ENCODE measurements at regions not wholly inside any gene's neighbourhood (a gene's known extent, or its start where the extent isn't known, plus 50 kb on each side); places are given as distances from the start of the nearest gene placed in this dataset.
"Not testable (repeated sequence)": the region's sequence is repeated elsewhere in the genome, so short reads cannot be mapped to it uniquely, and the experiment has no call there.

GRCh38 chr14:105999361-106000028, 473.1 kb downstream of the TMEM121 start:
- peak; percentile 44 to 85 (median 83) for DNase-seq (ENCODE audit: low read depth in 3 of 3)

GRCh38 chr14:106000029-106000511, 473.7 kb downstream of the TMEM121 start:
- DNase-seq (ENCODE audit: low read depth in 3 of 3): peak in 1 of 3 experiments; percentile 69

GRCh38 chr14:106001277-106001676, 474.9 kb downstream of the TMEM121 start:
- not testable (repeated sequence) for DNase-seq (ENCODE audit: low read depth in 3 of 3)

GRCh38 chr14:106003351-106003750, 477.0 kb downstream of the TMEM121 start:
- no peak for DNase-seq (ENCODE audit: low read depth in 3 of 3)

GRCh38 chr14:106004937-106005795, 478.8 kb downstream of the TMEM121 start:
- DNase-seq (ENCODE audit: low read depth in 3 of 3): peak in 2 of 3 experiments; percentile 56 to 68

GRCh38 chr14:106006043-106006442, 479.7 kb downstream of the TMEM121 start:
- DNase-seq (ENCODE audit: low read depth in 3 of 3): peak in 2 of 3 experiments; percentile 52 to 68

- DNase-seq (ENCODE audit: low read depth in 3 of 3): not testable (repeated sequence)
Observed at GRCh38 chr14:106006716-106007115, 480.3 kb downstream of the TMEM121 start.

GRCh38 chr14:106010783-106011182, 484.4 kb downstream of the TMEM121 start:
- no peak for DNase-seq (ENCODE audit: low read depth in 3 of 3)

GRCh38 chr14:106011631-106012360, 485.4 kb downstream of the TMEM121 start:
- DNase-seq (ENCODE audit: low read depth in 3 of 3): peak; percentile 47 to 81 (median 65)

GRCh38 chr14:106012361-106012725, 486.0 kb downstream of the TMEM121 start:
- not testable (repeated sequence) for DNase-seq (ENCODE audit: low read depth in 3 of 3)

- peak in 1 of 3 experiments; percentile 16 for DNase-seq (ENCODE audit: low read depth in 3 of 3)
Observed at GRCh38 chr14:106013879-106014376, 487.5 kb downstream of the TMEM121 start.

GRCh38 chr14:106017952-106018351, 491.6 kb downstream of the TMEM121 start:
- not testable (repeated sequence) for DNase-seq (ENCODE audit: low read depth in 3 of 3)

- no peak for DNase-seq (ENCODE audit: low read depth in 3 of 3)
Observed at GRCh38 chr14:106021832-106022231, 495.4 kb downstream of the TMEM121 start.

- not testable (repeated sequence) for DNase-seq (ENCODE audit: low read depth in 3 of 3)
Observed at GRCh38 chr14:106022648-106023047, 496.3 kb downstream of the TMEM121 start.

- DNase-seq (ENCODE audit: low read depth in 3 of 3): no peak
Observed at GRCh38 chr14:106023411-106023810, 497.0 kb downstream of the TMEM121 start.

- no peak for DNase-seq (ENCODE audit: low read depth in 3 of 3)
Observed at GRCh38 chr14:106024983-106025604, 498.7 kb downstream of the TMEM121 start.

GRCh38 chr14:106026026-106026425, 499.6 kb downstream of the TMEM121 start:
- no peak for DNase-seq (ENCODE audit: low read depth in 3 of 3)

- DNase-seq (ENCODE audit: low read depth in 3 of 3): not testable (repeated sequence)
Observed at GRCh38 chr14:106027759-106028158, 501.4 kb downstream of the TMEM121 start.

- DNase-seq (ENCODE audit: low read depth in 3 of 3): no peak
Observed at GRCh38 chr14:106029959-106030358, 503.6 kb downstream of the TMEM121 start.

GRCh38 chr14:106037380-106037779, 511.0 kb downstream of the TMEM121 start:
- DNase-seq (ENCODE audit: low read depth in 3 of 3): no peak

GRCh38 chr14:106038263-106038662, 511.9 kb downstream of the TMEM121 start:
- no peak for DNase-seq (ENCODE audit: low read depth in 3 of 3)
